NCI-H128 (cell line): ENCODE measurements at regions not wholly inside any gene's neighbourhood (a gene's known extent, or its start where the extent isn't known, plus 50 kb on each side); places are given as distances from the start of the nearest gene placed in this dataset.
"Not testable (repeated sequence)": the region's sequence is repeated elsewhere in the genome, so short reads cannot be mapped to it uniquely, and the experiment has no call there.

Experiments used
- DNase-seq: peaks from one replicate; lab custom pipeline; 2025; ENCODE audit not compliant: unreplicated experiment; lab: John Stamatoyannopoulos, UW

DNA sequence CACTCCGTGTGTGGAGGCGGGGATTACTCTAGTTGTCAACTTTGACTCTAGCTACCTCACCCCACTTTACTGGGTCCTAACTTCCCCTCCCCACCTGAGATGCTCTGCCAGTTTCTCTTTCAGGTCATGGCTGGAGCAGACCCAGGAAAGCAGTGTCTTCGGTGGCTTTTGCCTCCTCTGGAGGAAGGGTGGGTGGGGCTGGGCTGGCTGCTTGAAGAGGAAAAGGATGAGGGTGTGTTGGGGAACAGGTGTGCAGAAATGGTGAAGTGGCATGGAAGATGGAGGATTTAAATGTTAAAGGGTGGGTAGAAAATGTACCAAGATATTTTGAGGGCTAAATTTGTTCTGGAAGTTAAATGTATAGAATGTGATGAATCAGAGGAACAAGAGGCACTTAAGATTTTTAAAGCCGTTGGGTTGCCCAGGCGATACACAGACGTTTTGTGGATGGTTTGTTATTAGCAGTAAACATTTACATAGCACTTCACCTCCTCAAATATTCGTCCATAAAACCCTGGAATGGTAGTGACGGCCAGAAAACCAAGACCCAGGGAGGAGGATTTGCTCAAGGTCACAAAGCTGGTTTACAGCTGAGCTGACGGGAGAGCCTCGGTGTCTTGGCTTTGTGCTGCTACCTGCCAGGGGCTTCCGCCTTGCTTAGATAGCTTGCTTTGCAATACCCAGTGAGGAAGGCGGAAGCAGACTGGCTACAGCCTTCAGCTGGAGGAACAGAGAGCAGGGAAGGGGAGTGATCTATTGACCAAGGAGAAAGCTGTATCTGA, 72.2 kb upstream of the PRMT8 start:
- DNase-seq = no peak

DNA sequence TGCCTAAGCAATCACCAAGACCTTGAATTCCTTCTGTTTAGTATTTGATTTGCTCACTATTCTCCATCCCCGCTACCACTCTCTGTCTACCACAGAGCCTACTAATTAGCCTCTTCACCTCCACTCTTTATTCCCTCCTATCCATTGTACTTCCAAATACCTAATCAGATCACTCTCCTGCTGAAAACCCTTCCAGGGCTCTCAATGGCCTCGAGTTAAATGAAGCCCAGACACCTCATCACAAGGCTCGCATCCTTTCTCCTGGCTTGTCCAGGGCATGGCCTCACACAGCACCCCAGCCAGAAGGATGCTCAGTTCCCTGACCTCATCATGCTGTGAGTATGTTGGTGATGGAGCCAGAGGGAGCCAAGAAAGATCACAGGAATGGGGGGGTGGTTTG, 71.4 kb upstream of the PRMT8 start:
- DNase-seq = no peak

DNA sequence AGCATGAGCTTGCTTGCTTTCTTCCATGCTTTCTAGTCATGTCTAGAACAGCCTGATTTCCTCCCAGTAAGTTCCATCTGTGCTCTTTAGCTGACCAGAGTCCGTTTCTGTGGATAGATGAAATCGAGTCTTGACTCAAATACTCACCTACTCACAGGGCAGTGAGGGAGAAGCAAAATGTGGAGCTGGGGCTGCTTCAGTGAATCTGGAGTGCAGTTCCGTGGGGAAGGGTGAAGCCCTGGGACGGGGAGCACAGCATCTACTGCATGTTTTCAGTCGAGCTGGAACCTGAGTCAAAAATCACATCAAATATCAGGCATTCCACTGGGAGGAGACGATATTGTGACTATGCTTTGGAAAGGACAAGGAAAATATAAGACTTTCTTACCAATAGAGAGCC, 70.3 kb upstream of the PRMT8 start:
- no peak for DNase-seq

DNA sequence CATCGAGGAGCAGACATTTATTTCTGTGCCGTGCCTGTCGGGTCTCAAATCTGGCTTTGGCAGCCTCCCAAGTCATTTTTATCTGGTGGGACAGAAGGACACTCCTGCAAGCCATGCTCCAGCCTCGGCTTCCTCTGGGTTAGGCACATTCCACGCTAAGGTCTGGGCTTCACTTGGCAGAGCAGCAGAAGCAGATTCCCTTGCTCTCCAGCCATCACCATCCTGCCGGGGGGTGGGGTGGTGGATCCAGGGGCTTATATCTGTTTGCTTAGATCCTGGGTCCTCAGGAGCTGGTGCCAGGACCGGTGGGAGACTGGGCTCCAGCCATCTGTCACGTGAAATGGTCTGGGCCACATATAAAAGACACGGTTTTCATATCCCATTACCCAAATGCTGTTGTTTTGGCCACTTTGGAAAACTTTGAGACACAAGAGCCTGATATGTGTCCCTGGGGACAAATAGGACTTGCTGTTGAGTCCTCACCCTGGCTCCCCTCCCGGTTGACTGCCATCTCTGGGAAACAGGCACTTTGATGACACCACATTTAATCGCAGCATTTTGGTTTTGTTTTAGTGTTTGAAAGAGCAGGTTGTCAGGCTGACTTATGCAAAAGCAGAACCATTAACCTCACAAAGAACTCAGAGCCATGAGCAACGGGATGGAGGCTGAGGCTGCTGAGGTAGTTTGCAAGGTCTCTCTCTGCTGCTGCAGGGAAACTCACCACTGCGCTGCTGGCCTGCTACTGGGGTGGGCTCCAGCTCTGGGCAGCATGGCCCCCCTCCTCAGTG, 69.6 kb upstream of the PRMT8 start:
- no peak for DNase-seq

DNA sequence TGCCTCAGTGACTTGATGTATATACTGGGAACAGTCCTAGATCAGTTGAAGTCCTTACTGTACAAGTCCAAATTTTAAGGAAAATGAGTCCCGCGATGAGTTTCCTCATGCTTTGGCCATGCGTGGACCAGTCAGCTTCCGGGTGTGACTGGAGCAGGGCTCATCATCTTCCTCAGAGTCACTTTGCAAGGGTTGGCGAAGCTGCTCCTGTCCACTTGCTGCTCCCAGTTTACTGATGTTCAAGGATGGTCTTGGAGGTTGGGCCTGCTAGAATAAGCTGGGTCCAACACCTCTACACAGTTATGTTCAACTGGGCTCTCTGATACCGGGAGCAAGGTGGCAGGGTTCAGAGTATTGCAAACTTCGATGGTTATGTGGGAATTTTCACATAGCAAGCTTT, 66.2 kb upstream of the PRMT8 start:
- not testable (repeated sequence) for DNase-seq

DNA sequence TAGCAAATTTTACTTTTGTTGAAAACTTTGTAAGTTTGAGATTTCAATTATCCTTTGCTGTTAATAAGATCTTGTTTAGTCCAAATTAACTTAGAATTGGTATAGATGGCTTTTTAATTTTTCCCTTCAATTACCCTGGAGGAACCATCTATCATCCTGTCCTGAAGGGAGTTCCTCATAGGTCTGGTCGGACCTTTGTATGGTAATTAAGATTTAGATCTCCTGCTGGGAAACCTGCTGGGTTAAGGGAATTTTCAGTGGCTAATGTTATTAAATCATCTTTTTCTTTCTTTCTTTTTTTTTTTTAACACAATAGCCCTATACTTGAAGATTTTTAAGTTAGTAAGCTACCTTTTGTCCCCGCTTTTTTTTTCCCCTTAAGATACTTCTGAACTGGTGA, 63.0 kb upstream of the PRMT8 start:
- DNase-seq = no peak

DNA sequence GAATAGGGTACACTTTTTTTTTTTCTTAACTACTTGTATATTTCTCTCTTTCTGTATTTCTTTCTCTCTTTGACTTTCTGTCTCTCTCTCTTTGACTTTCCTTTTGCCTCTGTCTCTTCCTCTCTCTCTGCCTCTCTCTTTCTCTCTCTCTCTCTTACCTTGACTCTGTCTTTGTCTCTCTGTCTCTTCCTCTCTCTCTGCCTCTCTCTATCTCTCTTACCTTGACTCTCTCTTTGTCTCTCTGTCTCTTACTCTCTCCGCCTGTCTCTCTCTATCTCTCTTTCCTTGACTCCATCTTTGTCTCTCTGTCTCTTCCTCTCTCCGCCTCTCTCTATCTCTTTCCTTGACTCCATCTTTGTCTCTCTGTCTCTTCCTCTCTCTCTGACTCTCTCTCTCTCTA, 62.4 kb upstream of the PRMT8 start:
- DNase-seq = no peak

DNA sequence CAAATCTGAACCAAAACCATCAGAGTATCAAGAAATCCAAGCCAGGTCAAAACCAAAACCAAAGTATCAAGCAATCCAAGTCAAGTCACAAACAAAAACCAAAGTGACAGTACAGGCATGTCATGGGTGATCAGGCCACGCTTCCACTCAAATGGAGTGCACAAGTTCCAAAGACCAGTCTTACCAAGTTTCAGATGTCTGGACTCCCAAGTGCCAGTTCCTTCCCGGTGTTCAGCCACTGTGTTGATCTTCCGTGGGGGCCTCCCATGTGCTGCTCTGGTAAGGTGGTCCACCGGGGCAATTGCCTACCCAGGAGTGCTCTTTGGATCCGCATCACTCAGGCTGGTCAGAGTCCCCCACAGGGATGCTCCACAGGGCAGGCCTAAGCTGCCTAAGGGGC, 61.5 kb upstream of the PRMT8 start:
- DNase-seq = not testable (repeated sequence)

DNA sequence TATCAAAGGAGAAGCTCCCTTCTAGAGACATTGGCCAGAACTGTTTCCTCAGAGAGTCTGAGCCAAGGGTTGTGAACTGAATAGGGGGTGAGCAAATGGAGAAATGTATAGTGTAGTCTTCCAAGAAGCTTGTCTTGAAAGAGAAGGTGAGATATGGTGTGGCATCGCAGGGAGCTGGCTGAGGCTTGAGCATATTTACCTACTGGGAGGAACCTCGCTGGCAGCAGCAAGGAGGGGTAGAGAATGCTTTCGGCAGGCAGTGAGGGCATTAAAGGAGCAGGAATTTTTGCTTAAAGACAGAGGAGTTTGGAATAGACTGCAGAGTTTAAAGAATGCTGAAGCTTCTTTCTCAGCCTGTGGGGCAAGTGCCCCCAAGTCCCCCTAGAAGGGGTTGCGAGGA, 59.3 kb upstream of the PRMT8 start:
- DNase-seq = no peak

DNA sequence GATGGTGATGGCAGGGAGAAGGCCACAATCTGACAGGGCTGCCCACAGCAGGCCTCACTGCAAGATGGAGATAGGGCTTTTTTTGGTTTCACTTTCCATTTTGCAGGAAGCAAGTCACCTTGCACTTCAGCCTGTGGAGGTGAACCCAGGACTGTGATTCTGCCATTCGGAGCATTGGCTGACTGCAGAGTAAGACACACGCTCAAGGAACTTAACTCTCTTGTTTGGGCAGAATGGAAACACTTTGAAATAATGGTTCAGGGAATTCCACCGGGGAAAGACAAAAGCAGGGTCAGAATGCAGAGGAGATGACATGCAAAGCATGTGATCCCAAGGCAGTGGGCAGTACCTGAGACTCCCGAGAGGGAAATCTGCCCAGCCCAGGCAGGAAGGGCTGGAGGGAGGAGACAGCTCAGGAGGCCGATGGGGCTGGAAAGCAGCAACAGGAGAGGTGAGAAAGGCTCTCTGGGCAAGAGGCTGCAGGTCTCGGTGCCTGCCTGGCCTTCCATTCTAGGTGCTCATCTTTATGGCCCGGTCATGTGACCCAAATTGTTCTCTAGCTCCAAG, 58.7 kb upstream of the PRMT8 start:
- no peak for DNase-seq

DNA sequence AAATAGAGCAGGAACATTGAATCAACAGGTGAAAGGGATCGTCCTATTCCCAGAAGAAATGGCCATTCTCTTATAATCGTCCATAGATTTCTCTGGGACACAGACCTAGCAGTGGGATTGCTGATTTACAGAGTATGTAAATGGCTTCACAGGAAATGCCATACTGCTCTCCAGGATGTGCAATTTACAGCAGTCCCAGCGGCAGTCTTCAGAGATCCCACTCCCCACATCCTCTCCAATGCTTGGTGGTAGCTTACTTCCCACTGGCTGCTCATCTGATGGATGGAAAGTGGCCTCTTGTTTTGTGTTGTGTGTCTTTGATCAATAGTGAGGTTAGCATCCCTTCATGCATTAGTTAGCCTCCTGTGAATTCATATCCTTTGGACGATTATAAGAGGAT, 58.1 kb upstream of the PRMT8 start:
- no peak for DNase-seq

DNA sequence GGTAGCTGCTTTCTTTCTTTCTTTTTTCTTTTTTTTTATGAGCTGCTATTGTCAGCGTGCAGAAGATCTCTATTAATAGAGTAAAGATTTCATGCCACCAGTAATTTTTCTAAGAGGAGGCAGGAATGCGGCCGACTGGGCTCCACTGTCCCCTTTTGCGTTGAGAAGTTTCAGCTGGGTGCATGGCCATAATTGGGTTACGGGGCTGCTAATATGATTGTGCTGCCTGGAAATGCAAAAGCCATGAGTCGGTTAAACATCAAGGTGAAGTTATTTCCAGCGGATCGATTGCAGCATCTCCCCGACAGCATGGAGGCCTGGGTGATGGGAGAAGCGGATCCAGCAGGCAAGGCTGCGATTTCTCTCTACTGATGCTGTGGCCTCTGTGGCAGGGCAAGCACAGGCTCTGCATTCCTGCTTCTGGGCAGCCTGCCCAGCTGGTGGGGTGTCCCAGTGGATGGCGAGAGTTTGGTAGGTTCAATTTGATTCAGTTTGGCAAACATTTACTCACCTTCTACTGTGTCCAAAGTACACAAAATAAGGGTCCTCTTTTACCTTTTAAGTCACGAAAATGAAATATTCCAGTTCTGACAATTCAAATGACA, 54.4 kb upstream of the PRMT8 start:
- DNase-seq = no peak

DNA sequence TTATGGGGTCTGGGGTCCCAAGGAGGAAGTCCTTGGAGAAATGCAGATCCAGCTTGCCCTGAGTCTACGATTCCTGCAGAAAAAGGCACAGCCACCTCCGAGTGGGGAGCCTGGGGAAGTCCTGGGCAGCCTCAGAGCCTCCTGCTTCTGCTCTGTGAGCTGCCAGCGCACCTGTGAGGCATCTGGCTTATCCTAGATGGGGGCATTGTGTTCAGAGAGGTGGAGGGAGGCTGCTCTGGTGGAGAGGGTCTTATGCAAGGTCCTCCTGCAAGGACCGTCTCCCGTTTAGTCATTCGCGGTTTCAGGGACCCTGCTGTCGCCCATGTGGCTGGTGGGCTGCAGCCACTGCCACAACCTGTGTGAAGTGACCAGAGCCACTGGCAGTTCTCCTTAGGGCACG, 53.0 kb upstream of the PRMT8 start:
- no peak for DNase-seq

DNA sequence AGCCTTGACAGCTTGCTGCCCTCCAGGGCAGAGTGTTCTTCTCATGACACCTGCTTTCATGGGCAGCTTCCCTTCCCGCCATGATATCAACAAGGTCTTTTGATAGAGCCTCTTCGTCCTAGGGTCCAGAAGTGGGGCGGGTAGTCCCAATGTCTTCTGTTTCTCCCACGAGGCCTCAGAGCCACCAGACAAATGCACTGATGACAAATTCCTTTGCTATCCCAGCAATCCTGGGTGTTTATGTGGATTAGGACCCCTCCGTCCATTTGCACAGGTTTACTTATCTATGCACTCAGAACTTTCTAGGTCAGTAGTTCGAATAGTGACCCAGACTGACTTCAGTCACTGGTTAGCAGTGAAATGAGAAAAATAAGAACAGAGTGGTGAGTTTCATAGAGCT, 52.6 kb upstream of the PRMT8 start:
- DNase-seq = no peak
